ENCODE measurements at regions not wholly inside any gene's neighbourhood (a gene's known extent, or its start where the extent isn't known, plus 50 kb on each side); places are given as distances from the start of the nearest gene placed in this dataset.

DNA sequence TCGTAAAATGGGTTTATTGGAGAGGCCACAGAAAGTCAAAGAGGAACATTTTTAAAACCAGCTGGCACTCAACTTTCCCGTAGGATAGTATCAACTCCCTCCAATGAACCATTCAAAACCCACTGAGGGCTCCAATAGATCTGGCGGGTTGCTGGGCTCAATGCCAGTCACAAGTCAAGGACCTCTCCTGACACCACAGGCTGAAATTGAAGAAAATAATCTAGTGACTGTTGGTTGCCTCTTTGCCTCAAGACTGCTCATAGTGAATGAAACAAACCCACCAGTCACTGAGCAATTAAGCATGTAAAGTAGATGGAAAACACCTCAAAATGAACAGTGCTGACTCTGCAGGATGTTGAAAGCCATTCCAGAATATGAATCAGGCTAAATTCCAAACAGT is 500.6 kb upstream of the AGTR1 start:
- TF ChIP-seq EZH2phosphoT487 (IDR thresholded peaks at IDR 0.05; ENCODE audit: borderline replicate concordance, low read length) = no peak
- TF ChIP-seq, protein P1, sequence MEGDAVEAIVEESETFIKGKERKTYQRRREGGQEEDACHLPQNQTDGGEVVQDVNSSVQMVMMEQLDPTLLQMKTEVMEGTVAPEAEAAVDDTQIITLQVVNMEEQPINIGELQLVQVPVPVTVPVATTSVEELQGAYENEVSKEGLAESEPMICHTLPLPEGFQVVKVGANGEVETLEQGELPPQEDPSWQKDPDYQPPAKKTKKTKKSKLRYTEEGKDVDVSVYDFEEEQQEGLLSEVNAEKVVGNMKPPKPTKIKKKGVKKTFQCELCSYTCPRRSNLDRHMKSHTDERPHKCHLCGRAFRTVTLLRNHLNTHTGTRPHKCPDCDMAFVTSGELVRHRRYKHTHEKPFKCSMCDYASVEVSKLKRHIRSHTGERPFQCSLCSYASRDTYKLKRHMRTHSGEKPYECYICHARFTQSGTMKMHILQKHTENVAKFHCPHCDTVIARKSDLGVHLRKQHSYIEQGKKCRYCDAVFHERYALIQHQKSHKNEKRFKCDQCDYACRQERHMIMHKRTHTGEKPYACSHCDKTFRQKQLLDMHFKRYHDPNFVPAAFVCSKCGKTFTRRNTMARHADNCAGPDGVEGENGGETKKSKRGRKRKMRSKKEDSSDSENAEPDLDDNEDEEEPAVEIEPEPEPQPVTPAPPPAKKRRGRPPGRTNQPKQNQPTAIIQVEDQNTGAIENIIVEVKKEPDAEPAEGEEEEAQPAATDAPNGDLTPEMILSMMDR (IDR thresholded peaks at IDR 0.05; ENCODE audit: low read depth, low read length, poor library complexity, severe bottlenecking) = no peak
